Neural crest cell (in vitro differentiated cells): ENCODE measurements at regions not wholly inside any gene's neighbourhood (a gene's known extent, or its start where the extent isn't known, plus 50 kb on each side); places are given as distances from the start of the nearest gene placed in this dataset.

Source experiments
- DNase-seq: peaks from one replicate; pipeline ENCODE4 v3.0.0; 2021; ENCODE audit warnings: low read depth, mixed read lengths, low spot score
- H3K27ac Mint-ChIP-seq: one replicate; pipeline ENCODE4 v1.8.0; 2021; ENCODE audit warnings: mild to moderate bottlenecking, mixed read lengths; ENCODE audit not compliant: unreplicated experiment
- H3K27me3 Mint-ChIP-seq: 2 replicates; pipeline ENCODE4 v1.8.0; 2021; ENCODE audit warnings: low read depth, mild to moderate bottlenecking, mixed read lengths
- H3K36me3 Mint-ChIP-seq: 2 replicates; pipeline ENCODE4 v1.8.0; 2021; ENCODE audit warnings: low read depth, mild to moderate bottlenecking, mixed read lengths
- H3K4me1 Mint-ChIP-seq: 2 replicates; pipeline ENCODE4 v1.8.0; 2021; ENCODE audit warnings: mixed read lengths
- H3K4me3 Mint-ChIP-seq: one replicate; pipeline ENCODE4 v1.8.0; 2021; ENCODE audit warnings: mild to moderate bottlenecking, mixed read lengths
- H3K9me3 Mint-ChIP-seq: 2 replicates; pipeline ENCODE4 v1.8.0; 2021; ENCODE audit warnings: mixed read lengths
- CTCF ChIP-seq: fragments of 200-600 bp; sonication (generic); conservative IDR thresholded peaks from 2 replicates; pipeline ENCODE4 v1.5.0; 2021; ENCODE audit warnings: antibody characterized with exemption, mild to moderate bottlenecking

DNA sequence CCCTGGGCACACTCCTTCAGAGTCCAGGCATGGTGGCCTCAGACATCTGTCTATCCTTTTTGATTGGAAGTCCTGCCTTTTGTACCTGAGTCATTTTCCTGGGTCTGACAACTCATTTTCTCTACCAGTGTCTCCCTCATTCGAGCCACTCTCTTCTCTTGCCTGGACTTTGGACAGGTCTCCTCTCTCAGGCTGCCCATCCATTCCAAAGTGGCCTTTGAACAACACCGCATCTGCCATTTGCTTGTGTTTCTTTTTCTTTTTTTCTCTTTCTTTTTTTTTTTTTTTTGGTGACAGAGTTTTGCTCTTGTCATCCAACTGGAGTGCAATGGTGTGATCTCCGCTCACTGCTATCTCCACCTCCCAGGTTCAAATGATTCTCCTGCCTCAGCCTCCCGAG lies 142.1 kb upstream of the COBL start:
- Mint-ChIP-seq H3K27ac (no peak overlapping the region), H3K36me3 (no peaks in the 10 kb centered on the region), H3K9me3 (no peaks in the 10 kb centered on the region), H3K4me1 (peaks cover 22% of the 10 kb centered on the region), H3K4me3 (no peak overlapping the region), H3K27me3 (no peaks in the 10 kb centered on the region)
- TF ChIP-seq CTCF: no peak
- no peak for DNase-seq

DNA sequence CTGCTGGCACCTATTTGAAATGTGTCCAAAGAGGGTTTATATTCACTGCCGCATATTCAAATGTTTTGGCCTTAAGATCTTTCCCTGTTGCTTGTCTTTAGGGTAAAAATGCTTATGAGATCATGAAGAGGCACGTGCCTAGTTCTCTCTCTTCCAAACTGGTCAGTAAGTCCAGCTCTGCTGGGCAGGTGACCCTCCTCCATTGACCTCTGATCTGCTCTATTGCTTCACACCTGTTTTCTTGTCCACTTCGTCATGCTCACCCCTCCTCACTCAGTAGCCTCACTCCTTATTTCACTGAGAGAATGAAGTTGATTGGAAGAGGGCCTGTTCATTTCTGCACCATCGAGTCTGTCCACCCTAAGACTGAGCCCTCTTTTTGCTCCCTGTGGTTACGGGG lies 140.5 kb upstream of the COBL start:
- no peaks in the 10 kb centered on the region for H3K27me3 Mint-ChIP-seq
- TF ChIP-seq CTCF: no peak
- H3K27ac Mint-ChIP-seq: no peak overlapping the region

DNA sequence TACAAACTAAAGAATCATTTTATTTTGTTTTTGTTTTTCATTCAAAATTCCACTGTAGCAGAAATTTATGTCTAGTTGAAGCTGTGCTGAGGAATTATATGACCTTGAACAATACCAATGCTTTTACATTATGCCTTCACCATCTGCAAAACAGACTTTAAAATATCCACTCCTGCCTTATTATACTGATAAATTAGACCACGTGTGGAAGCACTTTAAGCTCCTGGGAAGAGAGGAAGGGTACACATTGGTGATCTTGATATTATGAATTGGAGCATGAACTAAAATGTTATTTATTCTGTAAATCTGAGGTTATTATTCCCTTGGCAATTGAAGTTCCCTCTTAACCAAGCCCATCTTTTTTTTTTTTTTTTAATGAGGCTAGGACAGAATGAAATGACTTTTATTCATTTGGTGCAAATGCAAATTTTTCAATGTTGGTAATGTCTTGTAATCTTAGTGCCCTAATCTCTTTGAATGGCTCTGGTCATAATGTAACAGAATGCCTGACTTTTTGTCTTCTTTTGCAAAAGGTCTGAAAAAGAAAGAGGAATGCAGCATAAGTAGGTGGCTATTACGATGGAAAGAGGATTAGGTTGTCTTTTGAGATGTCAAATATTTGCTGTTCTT lies 139.9 kb upstream of the COBL start:
- no peaks in the 10 kb centered on the region for H3K27me3 Mint-ChIP-seq
- TF ChIP-seq CTCF: no peak
- no peaks in the 10 kb centered on the region for H3K9me3 Mint-ChIP-seq
- no peaks in the 10 kb centered on the region for H3K36me3 Mint-ChIP-seq
- DNase-seq: no peak
- no peak overlapping the region for H3K4me3 Mint-ChIP-seq
- H3K27ac Mint-ChIP-seq: no peak overlapping the region
- peaks cover 22% of the 10 kb centered on the region for H3K4me1 Mint-ChIP-seq

More for the DNA sequence above, 140.5 kb upstream of the COBL start:
- no peaks in the 10 kb centered on the region for H3K9me3 Mint-ChIP-seq
- H3K4me3 Mint-ChIP-seq: no peak overlapping the region
- no peak for DNase-seq
- H3K4me1 Mint-ChIP-seq: peaks cover 22% of the 10 kb centered on the region
- H3K36me3 Mint-ChIP-seq: no peaks in the 10 kb centered on the region

- TF ChIP-seq CTCF: no peak
- H3K36me3 Mint-ChIP-seq: no peaks in the 10 kb centered on the region
- DNase-seq: no peak
- H3K27me3 Mint-ChIP-seq: no peaks in the 10 kb centered on the region
- no peak overlapping the region for H3K27ac Mint-ChIP-seq
- H3K4me3 Mint-ChIP-seq: no peak overlapping the region
- H3K4me1 Mint-ChIP-seq: peaks cover 21% of the 10 kb centered on the region
- no peaks in the 10 kb centered on the region for H3K9me3 Mint-ChIP-seq
These were observed 139.3 kb upstream of the COBL start for GRCh38 chr7:51455948-51456347.

- Mint-ChIP-seq H3K27me3 (no peaks in the 10 kb centered on the region), H3K4me1 (peaks cover 17% of the 10 kb centered on the region), H3K9me3 (no peaks in the 10 kb centered on the region), H3K4me3 (no peak overlapping the region), H3K27ac (no peak overlapping the region), H3K36me3 (no peaks in the 10 kb centered on the region)
- TF ChIP-seq CTCF: no peak
- no peak for DNase-seq
These were observed 138.9 kb upstream of the COBL start for GRCh38 chr7:51455513-51455912.
